ENCODE measurements at regions not wholly inside any gene's neighbourhood (a gene's known extent, or its start where the extent isn't known, plus 50 kb on each side); places are given as distances from the start of the nearest gene placed in this dataset.

DNA sequence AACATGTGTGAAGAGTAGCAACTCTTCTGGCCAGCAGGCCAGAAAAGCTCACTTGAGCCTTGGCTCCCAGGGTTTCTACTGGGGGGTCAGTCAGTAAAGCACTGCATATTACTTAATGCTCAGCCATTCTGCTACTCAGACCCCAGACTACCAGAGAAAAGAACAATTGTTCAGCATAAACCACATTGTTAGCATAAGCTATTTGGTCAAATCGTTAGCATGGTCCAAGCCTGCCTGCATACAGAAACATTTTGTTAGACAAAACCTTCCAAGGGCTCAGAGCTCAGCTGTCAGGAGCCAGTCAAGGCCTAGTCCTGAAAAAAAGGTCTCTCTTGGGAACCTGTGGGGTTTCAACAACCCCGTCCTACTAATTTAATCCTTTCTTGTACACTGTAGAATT lies 449.3 kb downstream of the PRR16 start:
- in situ Hi-C loops (cut with MboI; ENCODE audit: low pct_ligation_motif_present in 1 of 4, low pct_unique_long_range_greater_than_20kb in 1 of 4, low sequenced_read_pairs in 3 of 4) (no loop called here), intact Hi-C loops (cut with DNase I; ENCODE audit: low total_unique reads) (no loop called here)
- Histone ChIP-seq H3K4me3 (no peak overlapping the region), H3K9me3 (no peaks in the 10 kb centered on the region), H3K4me1 (no peaks in the 10 kb centered on the region), H3K27me3 (no peaks in the 10 kb centered on the region), H3K27ac (no peak overlapping the region), H3K36me3 (no peaks in the 10 kb centered on the region)
- DNase-seq, result no peak
- TF ChIP-seq POLR2A (IDR thresholded peaks at IDR 0.05) (no peak), POLR2AphosphoS5 (IDR thresholded peaks at IDR 0.05) (no peak), CTCF (IDR thresholded peaks at IDR 0.05) (no peak), EP300 (IDR thresholded peaks at IDR 0.05; ENCODE audit: low read depth) (no peak)
- WGBS, 2 donors (ENCODE audit: low coverage in 1 of 2), result 79 to 91% methylated on average over 1 to 2 of the region's 2 CpGs

DNA sequence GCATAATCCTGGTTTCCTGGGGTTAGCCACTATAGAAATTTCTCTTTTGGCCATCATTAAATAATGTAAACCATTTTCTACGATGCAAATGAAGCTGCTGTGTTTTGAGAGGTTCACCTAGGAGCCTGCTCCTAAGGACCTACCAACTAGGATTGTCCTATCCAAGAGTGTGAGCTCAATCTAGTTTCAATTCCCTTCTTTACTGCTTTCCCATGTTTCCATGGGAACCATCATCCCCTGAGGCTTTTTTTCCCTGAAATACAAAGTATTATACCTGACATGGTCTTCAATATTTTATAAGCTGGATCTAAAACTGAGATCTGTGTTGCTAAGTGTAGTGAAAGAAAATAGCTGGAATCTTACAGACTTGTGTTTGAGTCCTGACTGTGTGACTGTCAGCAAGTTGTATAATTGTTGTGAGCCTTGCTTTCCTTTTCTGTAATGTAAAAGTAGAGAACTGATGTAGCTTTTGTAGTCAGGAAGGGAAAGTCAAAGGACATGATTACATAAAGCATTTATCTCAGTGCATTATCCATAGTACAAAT lies 453.2 kb downstream of the PRR16 start:
- H3K4me1 ChIP-seq, result no peaks in the 10 kb centered on the region
- DNase-seq, result no peak
- no peaks in the 10 kb centered on the region for H3K27me3 ChIP-seq
- no peaks in the 10 kb centered on the region for H3K9me3 ChIP-seq
- 68 to 78% methylated on average over 1 of the region's 1 CpG for WGBS, 2 donors (ENCODE audit: low coverage in 1 of 2)
- no peak overlapping the region for H3K27ac ChIP-seq
- in situ Hi-C loops (cut with MboI; ENCODE audit: low pct_ligation_motif_present in 1 of 4, low pct_unique_long_range_greater_than_20kb in 1 of 4, low sequenced_read_pairs in 3 of 4) (no loop called here), intact Hi-C loops (cut with DNase I; ENCODE audit: low total_unique reads) (no loop called here)
- H3K4me3 ChIP-seq, result no peak overlapping the region
- no peaks in the 10 kb centered on the region for H3K36me3 ChIP-seq
- TF ChIP-seq POLR2AphosphoS5 (IDR thresholded peaks at IDR 0.05) (no peak), POLR2A (IDR thresholded peaks at IDR 0.05) (no peak), EP300 (IDR thresholded peaks at IDR 0.05; ENCODE audit: low read depth) (no peak), CTCF (IDR thresholded peaks at IDR 0.05) (no peak)

DNA sequence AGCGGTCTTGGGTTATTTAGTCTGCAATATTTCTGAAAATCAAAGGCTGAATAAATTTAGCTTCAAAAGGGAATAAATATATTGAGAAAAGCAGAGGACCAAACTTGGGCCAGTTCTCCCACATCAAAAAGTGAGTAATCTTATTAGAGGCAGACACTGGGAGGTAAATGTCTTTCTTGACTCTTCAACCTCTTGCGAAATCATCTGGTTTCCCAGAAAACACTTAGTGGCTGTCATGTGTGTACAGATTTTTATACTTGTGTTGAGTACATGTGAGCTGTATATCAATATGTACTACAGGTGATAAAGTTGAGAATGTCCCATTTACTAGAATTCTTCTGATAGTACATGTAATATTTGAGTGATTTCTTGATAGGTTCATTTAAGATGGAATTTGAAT lies 454.9 kb downstream of the PRR16 start:
- Histone ChIP-seq H3K27ac (no peak overlapping the region), H3K27me3 (no peaks in the 10 kb centered on the region), H3K36me3 (no peaks in the 10 kb centered on the region), H3K4me3 (no peak overlapping the region), H3K9me3 (no peaks in the 10 kb centered on the region), H3K4me1 (no peaks in the 10 kb centered on the region)
- in situ Hi-C loops (cut with MboI; ENCODE audit: low pct_ligation_motif_present in 1 of 4, low pct_unique_long_range_greater_than_20kb in 1 of 4, low sequenced_read_pairs in 3 of 4), result no loop called here
- intact Hi-C loops (cut with DNase I; ENCODE audit: low total_unique reads), result no loop called here
- WGBS, 2 donors (ENCODE audit: low coverage in 1 of 2), result 97 to 100% methylated on average over 2 of the region's 2 CpGs
- no peak for DNase-seq
- TF ChIP-seq POLR2AphosphoS5 (IDR thresholded peaks at IDR 0.05) (no peak), EP300 (IDR thresholded peaks at IDR 0.05; ENCODE audit: low read depth) (no peak), POLR2A (IDR thresholded peaks at IDR 0.05) (no peak), CTCF (IDR thresholded peaks at IDR 0.05) (no peak)

DNA sequence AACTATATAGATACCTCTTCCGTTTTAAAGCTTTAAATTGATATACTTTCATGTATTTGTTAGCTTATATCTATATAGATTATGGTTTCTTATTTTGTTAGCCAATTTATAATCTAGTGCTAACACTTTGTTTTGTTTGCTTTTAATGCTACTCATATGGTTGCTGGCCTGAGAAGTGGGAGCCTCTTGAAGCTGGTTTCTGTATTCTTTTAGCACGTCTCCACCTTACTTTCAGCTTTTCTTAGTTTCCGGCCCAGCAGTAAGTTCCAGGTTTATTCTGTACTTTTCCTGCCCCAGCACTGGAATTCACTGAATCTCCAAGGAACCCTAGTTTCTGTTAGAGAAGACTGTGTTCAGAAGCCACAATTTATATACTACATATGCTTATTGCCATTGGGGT lies 458.9 kb downstream of the PRR16 start:
- DNase-seq, result no peak
- Histone ChIP-seq H3K9me3 (no peaks in the 10 kb centered on the region), H3K4me1 (no peaks in the 10 kb centered on the region), H3K27me3 (no peaks in the 10 kb centered on the region), H3K27ac (no peak overlapping the region), H3K4me3 (no peak overlapping the region), H3K36me3 (no peaks in the 10 kb centered on the region)
- 83 to 84% methylated on average over 3 of the region's 3 CpGs for WGBS, 2 donors (ENCODE audit: low coverage in 1 of 2)
- in situ Hi-C loops (cut with MboI; ENCODE audit: low pct_ligation_motif_present in 1 of 4, low pct_unique_long_range_greater_than_20kb in 1 of 4, low sequenced_read_pairs in 3 of 4), result no loop called here
- intact Hi-C loops (cut with DNase I; ENCODE audit: low total_unique reads), result no loop called here
- TF ChIP-seq POLR2A (IDR thresholded peaks at IDR 0.05) (no peak), CTCF (IDR thresholded peaks at IDR 0.05) (no peak), POLR2AphosphoS5 (IDR thresholded peaks at IDR 0.05) (no peak), EP300 (IDR thresholded peaks at IDR 0.05; ENCODE audit: low read depth) (no peak)

All from transverse colon (tissue), 4 donors.